ENCODE measurements at regions not wholly inside any gene's neighbourhood (a gene's known extent, or its start where the extent isn't known, plus 50 kb on each side); places are given as distances from the start of the nearest gene placed in this dataset.
"Not testable (repeated sequence)": the region's sequence is repeated elsewhere in the genome, so short reads cannot be mapped to it uniquely, and the experiment has no call there.

- CTCF ChIA-PET = interaction anchor here (1.6 kb wide), 1 partner anchor 23 kb away, joined by 6 read pairs; no protein-coding TSS in a partner anchor
- Mint-ChIP-seq H3K4me3 (no peak overlapping the region), H3K27ac (no peak overlapping the region), H3K36me3 (peaks cover 1 to 15% (median 2%) of the 10 kb centered on the region in 3 donors), H3K27me3 (peaks cover 3 to 16% of the 10 kb centered on the region in 2 donors), H3K4me1 (no peaks in the 10 kb centered on the region), H3K9me3 (peaks cover 2 to 10% (median 6%) of the 10 kb centered on the region in 5 donors)
- no peak overlapping the region for H3K4me3 ChIP-seq (ENCODE audit: low read length)
- no peaks in the 10 kb centered on the region for H3K9me3 ChIP-seq (ENCODE audit: low read length)
- no peaks in the 10 kb centered on the region for H3K4me1 ChIP-seq (ENCODE audit: insufficient read depth, low read length)
- H3K36me3 ChIP-seq (ENCODE audit: insufficient read depth, low read length) = no peaks in the 10 kb centered on the region
- no peak overlapping the region for H3K27ac ChIP-seq (ENCODE audit: low read depth, low read length)
- POLR2A ChIA-PET = no interaction called here
- H3K27me3 ChIP-seq (ENCODE audit: insufficient read depth, low read length, poor library complexity, severe bottlenecking) = no peaks in the 10 kb centered on the region
- no peak for DNase-seq
Measured at GRCh38 chr4:101707596-101707995, 82.9 kb upstream of the BANK1 start.

DNA sequence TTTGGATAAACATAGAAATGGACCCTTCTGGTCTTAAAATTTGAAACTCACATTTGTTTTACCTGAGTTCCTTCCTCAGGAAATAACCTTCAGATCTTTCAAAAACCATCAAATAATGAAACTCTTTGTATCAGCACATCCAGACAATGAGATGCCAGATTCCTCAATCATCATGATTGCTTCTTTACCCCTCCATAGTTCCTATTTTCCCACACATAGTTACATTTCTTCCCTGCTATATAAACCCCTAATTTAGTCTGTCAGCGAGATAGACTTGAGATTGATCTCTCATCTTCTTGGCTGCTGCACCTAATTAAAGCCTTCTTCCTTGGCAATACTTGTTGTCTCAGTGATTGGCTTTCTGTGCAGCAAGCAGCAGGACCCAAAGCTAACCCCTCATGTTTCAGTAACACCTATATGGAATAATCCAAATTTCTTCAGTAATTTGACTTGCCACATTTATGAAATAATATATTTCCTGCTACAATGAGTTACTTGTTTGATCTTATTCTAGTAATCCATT lies 83.9 kb upstream of the BANK1 start:
- DNase-seq = no peak
- Histone ChIP-seq H3K36me3 (ENCODE audit: insufficient read depth, low read length) (no peaks in the 10 kb centered on the region), H3K27ac (ENCODE audit: low read depth, low read length) (no peak overlapping the region), H3K4me1 (ENCODE audit: insufficient read depth, low read length) (no peaks in the 10 kb centered on the region), H3K9me3 (ENCODE audit: low read length) (no peaks in the 10 kb centered on the region), H3K4me3 (ENCODE audit: low read length) (no peak overlapping the region), H3K27me3 (ENCODE audit: insufficient read depth, low read length, poor library complexity, severe bottlenecking) (no peaks in the 10 kb centered on the region)
- no peak overlapping the region for H3K4me3 Mint-ChIP-seq
- H3K36me3 Mint-ChIP-seq = peaks cover 1 to 15% (median 2%) of the 10 kb centered on the region in 3 donors
- POLR2A ChIA-PET = no interaction called here
- CTCF ChIA-PET = interaction anchor here (1.6 kb wide), 1 partner anchor 24 kb away, joined by 6 read pairs; no protein-coding TSS in a partner anchor
- peaks cover 2 to 10% (median 6%) of the 10 kb centered on the region in 5 donors for H3K9me3 Mint-ChIP-seq
- H3K27me3 Mint-ChIP-seq = peaks cover 3 to 8% of the 10 kb centered on the region in 2 donors
- H3K4me1 Mint-ChIP-seq = no peaks in the 10 kb centered on the region
- H3K27ac Mint-ChIP-seq = peak overlapping the region in 1 of 8 donors; percentile 77

GRCh38 chr4:101701551-101701950 lies 89.0 kb upstream of the BANK1 start:
- Mint-ChIP-seq H3K27me3 (peaks cover 3 to 4% of the 10 kb centered on the region in 2 donors), H3K36me3 (peaks cover 0 to 3% (median 0%) of the 10 kb centered on the region in 3 donors), H3K4me1 (no peaks in the 10 kb centered on the region), H3K4me3 (no peak overlapping the region), H3K9me3 (peaks cover 2 to 7% (median 3%) of the 10 kb centered on the region in 5 donors), H3K27ac (no peak overlapping the region)
- H3K27ac ChIP-seq (ENCODE audit: low read depth, low read length) = no peak overlapping the region
- ChIA-PET CTCF (no interaction called here), POLR2A (no interaction called here)
- H3K9me3 ChIP-seq (ENCODE audit: low read length) = no peaks in the 10 kb centered on the region
- H3K4me1 ChIP-seq (ENCODE audit: insufficient read depth, low read length) = no peaks in the 10 kb centered on the region
- DNase-seq = no peak
- H3K4me3 ChIP-seq (ENCODE audit: low read length) = no peak overlapping the region
- no peaks in the 10 kb centered on the region for H3K36me3 ChIP-seq (ENCODE audit: insufficient read depth, low read length)
- no peaks in the 10 kb centered on the region for H3K27me3 ChIP-seq (ENCODE audit: insufficient read depth, low read length, poor library complexity, severe bottlenecking)

GRCh38 chr4:101699441-101700124 lies 90.9 kb upstream of the BANK1 start:
- DNase-seq = no peak
- Histone ChIP-seq H3K4me1 (ENCODE audit: insufficient read depth, low read length) (no peaks in the 10 kb centered on the region), H3K4me3 (ENCODE audit: low read length) (no peak overlapping the region), H3K27ac (ENCODE audit: low read depth, low read length) (no peak overlapping the region), H3K9me3 (ENCODE audit: low read length) (no peaks in the 10 kb centered on the region), H3K27me3 (ENCODE audit: insufficient read depth, low read length, poor library complexity, severe bottlenecking) (no peaks in the 10 kb centered on the region), H3K36me3 (ENCODE audit: insufficient read depth, low read length) (no peaks in the 10 kb centered on the region)
- Mint-ChIP-seq H3K4me1 (no peaks in the 10 kb centered on the region), H3K4me3 (no peak overlapping the region), H3K27ac (no peak overlapping the region), H3K9me3 (no peaks in the 10 kb centered on the region), H3K27me3 (peaks cover 3 to 8% of the 10 kb centered on the region in 2 donors), H3K36me3 (no peaks in the 10 kb centered on the region)
- CTCF ChIA-PET = no interaction called here
- POLR2A ChIA-PET = no interaction called here

- Histone ChIP-seq H3K4me1 (ENCODE audit: insufficient read depth, low read length) (no peaks in the 10 kb centered on the region), H3K27me3 (ENCODE audit: insufficient read depth, low read length, poor library complexity, severe bottlenecking) (no peaks in the 10 kb centered on the region), H3K36me3 (ENCODE audit: insufficient read depth, low read length) (no peaks in the 10 kb centered on the region), H3K4me3 (ENCODE audit: low read length) (no peak overlapping the region), H3K27ac (ENCODE audit: low read depth, low read length) (no peak overlapping the region), H3K9me3 (ENCODE audit: low read length) (no peaks in the 10 kb centered on the region)
- Mint-ChIP-seq H3K4me1 (no peaks in the 10 kb centered on the region), H3K27me3 (peaks cover 3 to 15% of the 10 kb centered on the region in 2 donors), H3K9me3 (no peaks in the 10 kb centered on the region), H3K4me3 (no peak overlapping the region), H3K36me3 (no peaks in the 10 kb centered on the region), H3K27ac (no peak overlapping the region)
- ChIA-PET POLR2A (no interaction called here), CTCF (no interaction called here)
- DNase-seq = no peak
Measured at GRCh38 chr4:101697266-101697665, 93.3 kb upstream of the BANK1 start.

DNA sequence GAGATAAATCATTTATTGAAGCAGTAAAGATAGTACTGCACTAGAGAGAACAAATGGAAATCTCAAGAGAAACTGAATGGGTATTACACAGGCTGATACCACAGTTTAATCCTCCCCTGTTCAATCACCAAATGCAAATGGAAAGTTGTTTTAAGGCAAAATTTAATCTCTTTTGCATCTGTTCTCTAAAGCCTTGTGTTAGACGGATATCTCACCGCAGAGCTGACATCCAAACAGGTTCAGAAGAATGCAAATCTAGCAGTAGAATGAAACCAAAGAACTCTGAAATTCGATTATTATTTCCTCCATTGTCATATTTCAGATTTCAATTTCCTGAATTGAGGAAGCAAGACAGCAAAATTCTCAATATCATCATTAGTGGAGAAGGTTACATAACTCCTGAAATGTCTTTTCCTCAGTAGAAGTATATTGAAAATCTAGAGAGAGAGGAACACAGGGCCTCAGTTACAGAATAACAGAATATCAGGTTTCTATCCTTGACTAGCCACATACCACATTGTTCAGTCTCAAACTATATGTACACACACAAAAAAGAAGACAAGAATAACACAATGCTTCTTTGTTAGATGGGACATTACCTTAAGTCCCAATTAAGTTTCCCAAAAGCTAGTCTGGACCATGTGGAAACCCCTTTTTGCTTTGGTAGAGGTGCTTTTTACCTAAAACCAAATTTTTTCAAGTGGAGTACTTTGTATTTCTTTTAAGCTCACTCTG lies 94.1 kb upstream of the BANK1 start:
- CTCF ChIA-PET = no interaction called here
- Mint-ChIP-seq H3K27ac (no peak overlapping the region), H3K4me3 (peak overlapping the region in 1 of 7 donors; percentile 3), H3K36me3 (no peaks in the 10 kb centered on the region), H3K4me1 (no peaks in the 10 kb centered on the region), H3K27me3 (peaks cover 3 to 21% of the 10 kb centered on the region in 2 donors), H3K9me3 (no peaks in the 10 kb centered on the region)
- POLR2A ChIA-PET = no interaction called here
- no peaks in the 10 kb centered on the region for H3K9me3 ChIP-seq (ENCODE audit: low read length)
- no peak overlapping the region for H3K27ac ChIP-seq (ENCODE audit: low read depth, low read length)
- no peak for DNase-seq
- no peaks in the 10 kb centered on the region for H3K36me3 ChIP-seq (ENCODE audit: insufficient read depth, low read length)
- no peaks in the 10 kb centered on the region for H3K4me1 ChIP-seq (ENCODE audit: insufficient read depth, low read length)
- no peak overlapping the region for H3K4me3 ChIP-seq (ENCODE audit: low read length)
- no peaks in the 10 kb centered on the region for H3K27me3 ChIP-seq (ENCODE audit: insufficient read depth, low read length, poor library complexity, severe bottlenecking)

DNA sequence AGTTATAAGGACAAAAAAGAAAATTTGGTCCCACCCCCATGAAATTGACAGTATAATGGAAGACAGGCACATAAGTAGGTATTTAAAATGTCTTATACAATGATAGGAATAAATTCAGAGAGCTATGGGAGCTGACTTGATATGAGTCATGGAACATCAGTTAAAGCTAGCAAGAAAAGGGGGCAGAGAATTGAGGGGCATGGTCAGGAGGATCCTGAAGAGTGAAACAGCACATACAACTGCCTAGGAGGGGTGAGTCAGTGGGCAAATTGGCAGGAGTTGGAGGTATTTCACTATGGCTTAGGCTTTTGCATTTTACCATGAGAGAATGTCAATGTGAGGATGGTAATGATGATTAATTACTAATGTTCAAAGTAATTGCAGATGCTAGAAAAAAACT lies 95.4 kb upstream of the BANK1 start:
- Mint-ChIP-seq H3K36me3 (no peaks in the 10 kb centered on the region), H3K27me3 (peaks cover 6 to 30% of the 10 kb centered on the region in 2 donors), H3K4me1 (no peaks in the 10 kb centered on the region), H3K27ac (no peak overlapping the region), H3K4me3 (no peak overlapping the region), H3K9me3 (peaks cover 0 to 2% (median 0%) of the 10 kb centered on the region in 5 donors)
- Histone ChIP-seq H3K27me3 (ENCODE audit: insufficient read depth, low read length, poor library complexity, severe bottlenecking) (no peaks in the 10 kb centered on the region), H3K9me3 (ENCODE audit: low read length) (no peaks in the 10 kb centered on the region), H3K4me3 (ENCODE audit: low read length) (no peak overlapping the region), H3K27ac (ENCODE audit: low read depth, low read length) (no peak overlapping the region), H3K36me3 (ENCODE audit: insufficient read depth, low read length) (no peaks in the 10 kb centered on the region), H3K4me1 (ENCODE audit: insufficient read depth, low read length) (no peaks in the 10 kb centered on the region)
- CTCF ChIA-PET = no interaction called here
- DNase-seq = no peak
- POLR2A ChIA-PET = no interaction called here

- POLR2A ChIA-PET; DNase-seq; H3K27ac Mint-ChIP-seq; H3K4me1 Mint-ChIP-seq; H3K9me3 ChIP-seq (ENCODE audit: low read length); H3K36me3 ChIP-seq (ENCODE audit: insufficient read depth, low read length); H3K4me3 ChIP-seq (ENCODE audit: low read length); H3K27ac ChIP-seq (ENCODE audit: low read depth, low read length); H3K4me3 Mint-ChIP-seq; H3K27me3 ChIP-seq (ENCODE audit: insufficient read depth, low read length, poor library complexity, severe bottlenecking); H3K36me3 Mint-ChIP-seq; H3K4me1 ChIP-seq (ENCODE audit: insufficient read depth, low read length); H3K9me3 Mint-ChIP-seq; CTCF ChIA-PET: not testable (repeated sequence)
- H3K27me3 Mint-ChIP-seq = peaks cover 6 to 35% of the 10 kb centered on the region in 2 donors
Measured at GRCh38 chr4:101694403-101694802, 96.1 kb upstream of the BANK1 start.
